Fibroblast of lung (primary cell): ENCODE measurements at regions not wholly inside any gene's neighbourhood (a gene's known extent, or its start where the extent isn't known, plus 50 kb on each side); places are given as distances from the start of the nearest gene placed in this dataset.

Experiments used
- EZH2 ChIP-seq: IDR thresholded peaks from 2 replicates; pipeline ENCODE4 v1.5.1; 2012; ENCODE audit warnings: low read length, control low read depth, mild to moderate bottlenecking; ENCODE audit errors: missing control alignments
- TF ChIP-seq, protein P1 (sequence below), 2 donors: IDR thresholded peaks in 1 of 2; conservative IDR thresholded peaks in 1 of 2; 1 replicate in 1 of 2; 2 replicates in 1 of 2; pipeline ENCODE4 v1.5.1; 2011 to 2012; ENCODE audit warnings: low read length in 2 of 2, control low read depth in 1 of 2, inconsistent platforms in 1 of 2, low read depth in 1 of 2, mild to moderate bottlenecking in 1 of 2

DNA sequence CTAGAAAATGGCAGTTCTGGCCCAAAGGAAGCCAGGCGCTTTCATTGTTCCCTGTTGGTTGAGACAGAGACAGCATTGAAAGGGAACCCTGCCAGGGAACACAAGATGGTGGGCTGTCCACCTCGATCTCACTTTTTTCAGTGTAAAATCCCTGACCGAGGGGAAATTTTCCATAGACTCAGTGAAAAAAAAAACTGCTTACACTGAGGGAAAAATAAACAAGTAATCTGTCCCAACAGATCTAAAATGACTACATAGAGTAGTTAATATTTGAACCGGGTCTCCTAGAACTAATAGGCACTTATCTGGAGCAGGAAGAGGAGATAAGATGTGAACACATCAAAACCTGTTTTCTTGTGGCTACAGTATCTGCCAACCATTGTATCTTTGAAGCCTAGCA, 763.4 kb upstream of the GOLIM4 start:
- TF ChIP-seq, protein P1, sequence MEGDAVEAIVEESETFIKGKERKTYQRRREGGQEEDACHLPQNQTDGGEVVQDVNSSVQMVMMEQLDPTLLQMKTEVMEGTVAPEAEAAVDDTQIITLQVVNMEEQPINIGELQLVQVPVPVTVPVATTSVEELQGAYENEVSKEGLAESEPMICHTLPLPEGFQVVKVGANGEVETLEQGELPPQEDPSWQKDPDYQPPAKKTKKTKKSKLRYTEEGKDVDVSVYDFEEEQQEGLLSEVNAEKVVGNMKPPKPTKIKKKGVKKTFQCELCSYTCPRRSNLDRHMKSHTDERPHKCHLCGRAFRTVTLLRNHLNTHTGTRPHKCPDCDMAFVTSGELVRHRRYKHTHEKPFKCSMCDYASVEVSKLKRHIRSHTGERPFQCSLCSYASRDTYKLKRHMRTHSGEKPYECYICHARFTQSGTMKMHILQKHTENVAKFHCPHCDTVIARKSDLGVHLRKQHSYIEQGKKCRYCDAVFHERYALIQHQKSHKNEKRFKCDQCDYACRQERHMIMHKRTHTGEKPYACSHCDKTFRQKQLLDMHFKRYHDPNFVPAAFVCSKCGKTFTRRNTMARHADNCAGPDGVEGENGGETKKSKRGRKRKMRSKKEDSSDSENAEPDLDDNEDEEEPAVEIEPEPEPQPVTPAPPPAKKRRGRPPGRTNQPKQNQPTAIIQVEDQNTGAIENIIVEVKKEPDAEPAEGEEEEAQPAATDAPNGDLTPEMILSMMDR (conservative IDR thresholded peaks at IDR 0.05 in 1 of 2, IDR thresholded peaks at IDR 0.05 in 1 of 2; ENCODE audit: low read depth in 1 of 2, low read length in 2 of 2), result no peak
- no peak for TF ChIP-seq EZH2
